Activated naive CD4-positive, alpha-beta T cell treated with anti-CD3 and anti-CD28 coated beads for 36 hours (primary cell): ENCODE measurements at regions not wholly inside any gene's neighbourhood (a gene's known extent, or its start where the extent isn't known, plus 50 kb on each side); places are given as distances from the start of the nearest gene placed in this dataset.

Experiments used
- CTCF ChIA-PET: fragments of 350-600 bp; sonication (Branson Sonifier 250); formaldehyde crosslinking; loops from one replicate; lab custom pipeline; 2021; ENCODE audit warnings: antibody characterized with exemption; lab: Charles Lee
- DNase-seq: peaks from one replicate; pipeline ENCODE4 v3.0.0-alpha.2; 2020
- H3K27ac Mint-ChIP-seq: one replicate; pipeline ENCODE4 v1.8.0; 2021; ENCODE audit warnings: mild to moderate bottlenecking, mixed read lengths
- H3K27me3 Mint-ChIP-seq: one replicate; pipeline ENCODE4 v1.8.0; 2021; ENCODE audit warnings: low read depth, mixed read lengths
- H3K36me3 Mint-ChIP-seq: one replicate; pipeline ENCODE4 v1.8.0; 2021; ENCODE audit warnings: low read depth, mixed read lengths
- H3K4me1 Mint-ChIP-seq: one replicate; pipeline ENCODE4 v1.8.0; 2021; ENCODE audit warnings: low read depth, mixed read lengths
- H3K4me3 Mint-ChIP-seq: one replicate; pipeline ENCODE4 v1.8.0; 2021; ENCODE audit warnings: mild to moderate bottlenecking, moderate library complexity, mixed read lengths
- H3K9me3 Mint-ChIP-seq: one replicate; pipeline ENCODE4 v1.8.0; 2021; ENCODE audit warnings: mixed read lengths
- intact Hi-C: fragments of 100-400 bp; cut with micrococcal nuclease; formaldehyde crosslinking; loops from one replicate; pipeline ENCODE4 v1.15.1; 2023

DNA sequence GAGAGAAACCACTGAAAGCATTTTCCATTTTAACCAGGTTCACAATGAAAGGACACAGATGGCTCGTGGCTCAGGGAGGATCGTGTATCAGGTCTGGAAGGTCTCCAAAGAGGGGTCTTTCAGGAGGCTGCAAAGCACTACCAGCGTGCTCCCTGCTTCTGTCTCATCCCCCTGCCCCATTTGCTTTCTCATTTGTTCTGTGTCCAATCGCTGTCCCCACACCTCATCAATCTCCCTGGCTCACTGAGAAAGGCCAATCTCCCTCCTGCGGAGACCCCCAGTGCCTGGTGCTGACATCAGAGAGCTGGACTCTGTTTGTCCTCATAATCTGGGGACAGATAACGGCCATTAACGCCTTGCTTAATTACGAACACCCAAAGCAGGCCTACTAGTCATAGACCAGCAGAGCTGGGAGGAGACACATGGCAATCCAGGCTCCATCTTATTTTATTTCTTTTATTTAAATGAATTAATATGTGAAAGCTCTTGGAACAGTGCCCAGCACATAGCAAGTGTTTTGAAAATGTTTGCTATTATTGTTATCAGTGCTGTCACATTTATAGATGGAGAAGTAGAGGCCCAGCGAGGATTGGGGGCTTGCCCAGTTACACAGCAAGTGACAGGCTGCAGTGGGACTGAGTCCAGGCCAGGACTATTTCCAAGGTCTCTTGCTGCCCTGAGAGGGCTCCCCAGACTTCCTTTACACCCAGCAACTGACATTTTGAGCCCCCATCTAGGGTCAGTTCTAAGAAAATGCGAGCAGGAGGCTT lies 341.0 kb upstream of the USP24 start:
- CTCF ChIA-PET, result no interaction called here
- H3K9me3 Mint-ChIP-seq, result no peaks in the 10 kb centered on the region

DNA sequence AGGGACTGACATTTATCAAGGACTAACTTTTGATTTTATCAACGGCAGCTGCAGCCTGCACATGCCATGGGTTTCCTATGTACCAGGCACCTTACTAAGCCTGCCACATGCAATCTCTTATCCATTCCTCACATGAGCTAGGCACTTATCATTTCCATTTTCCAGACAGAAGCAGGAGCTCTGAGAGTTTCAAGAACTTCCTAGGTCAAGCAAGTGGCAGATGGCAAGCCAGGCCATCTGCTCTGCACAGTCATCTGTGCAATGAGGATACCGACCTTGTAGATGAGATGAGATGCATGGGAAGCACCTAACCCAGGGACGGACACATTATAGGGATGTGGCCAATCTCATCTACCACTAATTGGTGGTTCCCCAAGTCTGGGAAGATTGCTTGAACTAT lies 339.4 kb upstream of the USP24 start:
- H3K36me3 Mint-ChIP-seq, result no peaks in the 10 kb centered on the region
- no peak overlapping the region for H3K27ac Mint-ChIP-seq
- H3K4me1 Mint-ChIP-seq, result no peaks in the 10 kb centered on the region
- H3K4me3 Mint-ChIP-seq, result no peak overlapping the region
- intact Hi-C loops, result no loop called here
- peaks cover 2% of the 10 kb centered on the region for H3K27me3 Mint-ChIP-seq
- H3K9me3 Mint-ChIP-seq, result no peaks in the 10 kb centered on the region
- DNase-seq, result no peak
- CTCF ChIA-PET, result no interaction called here

More for the DNA sequence above, 341.0 kb upstream of the USP24 start:
- DNase-seq, result no peak
- intact Hi-C loops, result no loop called here
- Mint-ChIP-seq H3K4me3 (no peak overlapping the region), H3K36me3 (no peaks in the 10 kb centered on the region), H3K27me3 (no peaks in the 10 kb centered on the region), H3K4me1 (no peaks in the 10 kb centered on the region), H3K27ac (no peak overlapping the region)

- Mint-ChIP-seq H3K4me1 (no peaks in the 10 kb centered on the region), H3K27me3 (peaks cover 2% of the 10 kb centered on the region), H3K36me3 (no peaks in the 10 kb centered on the region), H3K27ac (no peak overlapping the region), H3K9me3 (no peaks in the 10 kb centered on the region), H3K4me3 (no peak overlapping the region)
- intact Hi-C loops, result no loop called here
- CTCF ChIA-PET, result no interaction called here
- no peak for DNase-seq
These were observed 337.5 kb upstream of the USP24 start for GRCh38 chr1:55552636-55553035.

GRCh38 chr1:55547405-55547804 lies 332.2 kb upstream of the USP24 start:
- H3K27ac Mint-ChIP-seq, result no peak overlapping the region
- peaks cover 4% of the 10 kb centered on the region for H3K27me3 Mint-ChIP-seq
- no peaks in the 10 kb centered on the region for H3K9me3 Mint-ChIP-seq
- DNase-seq, result no peak
- CTCF ChIA-PET, result no interaction called here
- intact Hi-C loops, result no loop called here
- H3K4me3 Mint-ChIP-seq, result no peak overlapping the region
- no peaks in the 10 kb centered on the region for H3K36me3 Mint-ChIP-seq
- H3K4me1 Mint-ChIP-seq, result no peaks in the 10 kb centered on the region

- no peak for DNase-seq
- no peak overlapping the region for H3K4me3 Mint-ChIP-seq
- CTCF ChIA-PET, result no interaction called here
- H3K27me3 Mint-ChIP-seq, result peaks cover 4% of the 10 kb centered on the region
- intact Hi-C loops, result no loop called here
- H3K9me3 Mint-ChIP-seq, result no peaks in the 10 kb centered on the region
- H3K27ac Mint-ChIP-seq, result no peak overlapping the region
- no peaks in the 10 kb centered on the region for H3K4me1 Mint-ChIP-seq
- no peaks in the 10 kb centered on the region for H3K36me3 Mint-ChIP-seq
These were observed 331.4 kb upstream of the USP24 start for GRCh38 chr1:55546553-55546952.

GRCh38 chr1:55544826-55545225 lies 329.7 kb upstream of the USP24 start:
- CTCF ChIA-PET, result no interaction called here
- intact Hi-C loops, result no loop called here
- DNase-seq, result no peak
- H3K27ac Mint-ChIP-seq, result no peak overlapping the region
- no peak overlapping the region for H3K4me3 Mint-ChIP-seq
- H3K4me1 Mint-ChIP-seq, result no peaks in the 10 kb centered on the region
- peaks cover 2% of the 10 kb centered on the region for H3K27me3 Mint-ChIP-seq
- H3K36me3 Mint-ChIP-seq, result no peaks in the 10 kb centered on the region
- H3K9me3 Mint-ChIP-seq, result no peaks in the 10 kb centered on the region

GRCh38 chr1:55542901-55543504 lies 327.8 kb upstream of the USP24 start:
- no peaks in the 10 kb centered on the region for H3K4me1 Mint-ChIP-seq
- H3K36me3 Mint-ChIP-seq, result no peaks in the 10 kb centered on the region
- DNase-seq, result no peak
- H3K4me3 Mint-ChIP-seq, result no peak overlapping the region
- peaks cover 2% of the 10 kb centered on the region for H3K27me3 Mint-ChIP-seq
- H3K27ac Mint-ChIP-seq, result no peak overlapping the region
- intact Hi-C loops, result no loop called here
- H3K9me3 Mint-ChIP-seq, result no peaks in the 10 kb centered on the region
- CTCF ChIA-PET, result no interaction called here

GRCh38 chr1:55541296-55541695 lies 326.1 kb upstream of the USP24 start:
- no peak for DNase-seq
- no peaks in the 10 kb centered on the region for H3K9me3 Mint-ChIP-seq
- CTCF ChIA-PET, result no interaction called here
- H3K36me3 Mint-ChIP-seq, result no peaks in the 10 kb centered on the region
- no peak overlapping the region for H3K4me3 Mint-ChIP-seq
- no peaks in the 10 kb centered on the region for H3K4me1 Mint-ChIP-seq
- no peak overlapping the region for H3K27ac Mint-ChIP-seq
- intact Hi-C loops, result no loop called here
- H3K27me3 Mint-ChIP-seq, result peaks cover 2% of the 10 kb centered on the region

DNA sequence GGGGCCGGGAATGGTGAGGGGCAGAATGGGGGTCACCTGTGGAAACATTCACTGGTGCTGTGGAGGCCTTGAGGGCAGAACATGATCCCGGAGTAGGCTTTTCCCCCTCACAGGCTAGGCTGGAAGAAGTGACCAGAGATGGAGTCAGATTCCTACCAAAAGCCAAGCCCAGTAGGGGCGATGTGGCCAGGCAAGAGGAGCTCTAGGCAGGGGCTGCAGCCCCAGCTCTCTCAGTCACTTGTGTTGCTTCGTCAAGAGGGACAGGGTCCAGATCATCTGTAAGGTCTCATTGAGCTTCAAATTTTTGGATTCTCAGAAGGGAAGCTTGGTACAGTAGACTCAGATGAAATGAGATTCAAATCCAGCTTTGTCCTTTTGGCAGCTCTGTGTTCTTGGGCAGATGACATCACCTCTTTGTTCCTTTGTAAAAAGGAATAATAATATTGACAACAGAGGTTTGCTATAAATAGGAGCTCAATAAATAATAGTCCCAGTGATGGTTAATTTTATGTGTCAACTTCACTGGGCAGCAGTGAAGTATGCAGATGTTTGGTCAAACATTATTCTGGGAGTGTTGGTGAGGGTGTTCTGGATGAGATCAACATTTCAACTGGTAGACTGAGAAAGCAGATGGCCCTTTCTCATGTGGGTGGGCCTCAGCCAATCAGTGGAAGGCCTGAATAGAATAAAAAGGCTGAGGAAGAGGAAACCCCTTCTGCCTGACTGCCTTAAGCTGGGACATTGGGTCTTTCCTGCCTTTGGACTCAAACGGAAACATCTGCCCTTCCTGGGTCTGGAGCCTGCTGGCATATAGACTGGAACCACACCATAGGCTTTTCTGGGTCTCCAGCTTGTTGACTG lies 324.7 kb upstream of the USP24 start:
- Mint-ChIP-seq H3K9me3 (no peaks in the 10 kb centered on the region), H3K36me3 (no peaks in the 10 kb centered on the region), H3K27ac (no peak overlapping the region), H3K4me1 (no peaks in the 10 kb centered on the region), H3K4me3 (no peak overlapping the region), H3K27me3 (no peaks in the 10 kb centered on the region)
- no peak for DNase-seq
- intact Hi-C loops, result no loop called here
- CTCF ChIA-PET, result no interaction called here

DNA sequence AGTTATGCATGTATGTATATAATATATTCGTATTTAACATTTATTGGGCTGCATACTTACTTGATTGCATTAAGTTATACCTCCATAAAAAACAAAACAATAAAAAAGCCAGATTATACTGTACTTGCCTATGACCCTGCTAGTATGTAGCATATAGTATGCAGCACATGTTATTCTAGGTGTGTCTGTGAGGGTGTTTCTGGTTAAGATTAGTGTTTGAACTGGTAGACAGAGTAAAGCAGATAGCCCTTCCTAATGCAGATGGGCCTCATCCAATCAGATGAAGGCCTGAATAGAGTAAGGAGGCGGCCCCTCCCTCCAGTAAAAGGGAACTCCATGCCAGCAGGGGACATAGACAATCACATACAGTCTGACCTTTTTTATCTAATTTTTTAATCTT lies 323.3 kb upstream of the USP24 start:
- DNase-seq, result no peak
- H3K9me3 Mint-ChIP-seq, result no peaks in the 10 kb centered on the region
- H3K4me3 Mint-ChIP-seq, result no peak overlapping the region
- CTCF ChIA-PET, result no interaction called here
- H3K4me1 Mint-ChIP-seq, result no peaks in the 10 kb centered on the region
- intact Hi-C loops, result no loop called here
- H3K27me3 Mint-ChIP-seq, result no peaks in the 10 kb centered on the region
- H3K27ac Mint-ChIP-seq, result no peak overlapping the region
- H3K36me3 Mint-ChIP-seq, result no peaks in the 10 kb centered on the region

- Mint-ChIP-seq H3K36me3 (no peaks in the 10 kb centered on the region), H3K27me3 (no peaks in the 10 kb centered on the region), H3K9me3 (no peaks in the 10 kb centered on the region), H3K27ac (no peak overlapping the region), H3K4me3 (no peak overlapping the region), H3K4me1 (no peaks in the 10 kb centered on the region)
- intact Hi-C loops, result no loop called here
- CTCF ChIA-PET, result no interaction called here
- no peak for DNase-seq
These were observed 321.3 kb upstream of the USP24 start for GRCh38 chr1:55536545-55536865.

DNA sequence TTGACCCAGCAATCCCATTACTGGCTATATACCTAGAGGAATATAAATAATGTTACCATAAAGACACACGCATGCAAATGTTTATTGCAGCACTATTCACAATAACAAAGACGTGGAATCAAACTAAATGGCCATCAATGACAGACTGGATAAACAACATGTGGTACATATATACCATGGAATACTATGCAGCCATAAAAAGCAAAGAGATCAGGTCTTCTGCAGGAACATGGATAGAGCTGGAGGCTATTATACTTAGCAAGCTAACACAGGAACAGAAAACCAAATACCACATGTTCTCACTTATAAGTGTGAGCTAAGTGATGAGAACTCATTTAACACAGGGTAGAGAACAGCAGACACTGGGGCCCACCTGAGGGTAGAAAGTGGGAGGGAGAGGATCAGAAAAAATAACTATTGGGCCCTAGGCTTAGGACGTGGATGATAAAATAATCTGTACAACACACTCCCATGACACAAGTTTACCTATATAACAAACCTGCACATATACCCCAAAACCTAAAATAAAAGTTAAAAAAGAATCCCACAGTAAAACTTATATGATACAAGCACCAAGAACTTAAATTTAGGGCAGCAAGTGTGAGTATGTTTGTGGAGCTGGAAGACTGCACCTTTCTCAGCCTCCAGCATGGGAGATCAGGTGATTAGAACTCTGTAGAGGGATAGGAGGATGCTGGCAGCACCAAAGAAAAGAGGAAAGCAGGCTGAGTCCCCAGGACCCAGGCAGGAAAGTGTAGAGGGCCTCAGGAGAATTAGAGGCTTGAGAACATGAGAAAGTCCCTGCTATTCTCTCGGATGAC lies 320.8 kb upstream of the USP24 start:
- Mint-ChIP-seq H3K4me3 (no peak overlapping the region), H3K9me3 (no peaks in the 10 kb centered on the region), H3K27ac (no peak overlapping the region), H3K27me3 (peaks cover 2% of the 10 kb centered on the region), H3K4me1 (no peaks in the 10 kb centered on the region), H3K36me3 (no peaks in the 10 kb centered on the region)
- DNase-seq, result no peak
- intact Hi-C loops, result no loop called here
- CTCF ChIA-PET, result no interaction called here
